SK-N-SH treated with all-trans-retinoic acid at 6 μM for 48 hours (cell line): ENCODE measurements at regions not wholly inside any gene's neighbourhood (a gene's known extent, or its start where the extent isn't known, plus 50 kb on each side); places are given as distances from the start of the nearest gene placed in this dataset.

ENCODE experiments used
- ATAC-seq: fragments of 200-7000 bp; cut with Tn5 transposase; 3 replicates; pipeline ENCODE4 v1.9.1; 2020; ENCODE audit warnings: mild to moderate bottlenecking, moderate library complexity
- ARNTL ChIP-seq: fragments of 450-650 bp; formaldehyde crosslinking; IDR thresholded peaks from 2 replicates; pipeline ENCODE4 v1.5.0; 2020; ENCODE audit warnings: low read depth, mild to moderate bottlenecking, moderate library complexity, borderline replicate concordance
- BACH2 ChIP-seq: fragments of 250-450 bp; sonication (Bioruptor Pico); IDR thresholded peaks from 2 replicates; pipeline ENCODE4 v1.9.0; 2021; ENCODE audit warnings: mild to moderate bottlenecking, borderline replicate concordance
- CREB5 ChIP-seq: fragments of 250-450 bp; sonication (Bioruptor Pico); IDR thresholded peaks from 2 replicates; pipeline ENCODE4 v1.5.1; 2020; ENCODE audit warnings: low read depth, mild to moderate bottlenecking, moderate library complexity
- CSDC2 ChIP-seq: fragments of 250-450 bp; sonication (Bioruptor Pico); IDR thresholded peaks from 2 replicates; pipeline ENCODE4 v1.5.0; 2020; ENCODE audit warnings: mild to moderate bottlenecking, moderate library complexity
- CSRNP3 ChIP-seq: fragments of 250-450 bp; sonication (Bioruptor Pico); IDR thresholded peaks from 2 replicates; pipeline ENCODE4 v1.5.1; 2021; ENCODE audit warnings: mild to moderate bottlenecking, moderate library complexity
- GLIS3 ChIP-seq: fragments of 250-450 bp; sonication (Bioruptor Pico); IDR thresholded peaks from 2 replicates; pipeline ENCODE4 v1.5.0; 2020; ENCODE audit warnings: mild to moderate bottlenecking, moderate library complexity
- OSR1 ChIP-seq: fragments of 250-450 bp; sonication (Bioruptor Pico); IDR thresholded peaks from 2 replicates; pipeline ENCODE4 v1.8.0; 2022; ENCODE audit warnings: moderate library complexity, mild to moderate bottlenecking, inconsistent platforms
- PATZ1 ChIP-seq: fragments of 250-450 bp; sonication (Bioruptor Pico); IDR thresholded peaks from 2 replicates; pipeline ENCODE4 v1.8.0; 2020; ENCODE audit warnings: mild to moderate bottlenecking, moderate library complexity, borderline replicate concordance
- PPARA ChIP-seq: fragments of 250-450 bp; sonication (Bioruptor Pico); IDR thresholded peaks from 2 replicates; pipeline ENCODE4 v1.5.0; 2020; ENCODE audit warnings: mild to moderate bottlenecking, borderline replicate concordance
- RARB ChIP-seq: fragments of 250-450 bp; sonication (Bioruptor Pico); IDR thresholded peaks from 2 replicates; pipeline ENCODE4 v1.8.0; 2021; ENCODE audit warnings: mild to moderate bottlenecking, moderate library complexity
- SNAI2 ChIP-seq: fragments of 250-450 bp; sonication (Bioruptor Pico); IDR thresholded peaks from 2 replicates; pipeline ENCODE4 v1.5.0; 2020; ENCODE audit warnings: mild to moderate bottlenecking, moderate library complexity
- TCF4 ChIP-seq: fragments of 250-450 bp; sonication (Bioruptor Pico); IDR thresholded peaks from 2 replicates; pipeline ENCODE4 v1.8.0; 2021; ENCODE audit warnings: mild to moderate bottlenecking, moderate library complexity, borderline replicate concordance
- TOX ChIP-seq: fragments of 250-450 bp; sonication (Bioruptor Pico); IDR thresholded peaks from 2 replicates; pipeline ENCODE4 v1.8.0; 2021; ENCODE audit warnings: mild to moderate bottlenecking, moderate library complexity, borderline replicate concordance
- TSHZ2 ChIP-seq: fragments of 250-450 bp; sonication (Bioruptor Pico); IDR thresholded peaks from 2 replicates; pipeline ENCODE4 v1.5.0; 2020; ENCODE audit warnings: mild to moderate bottlenecking, moderate library complexity
- ZFP30 ChIP-seq: fragments of 450-650 bp; formaldehyde crosslinking; IDR thresholded peaks from 2 replicates; pipeline ENCODE4 v1.5.0; 2022; ENCODE audit warnings: mild to moderate bottlenecking, moderate library complexity
- ZNF565 ChIP-seq: fragments of 450-650 bp; formaldehyde crosslinking; conservative IDR thresholded peaks from 2 replicates; pipeline ENCODE4 v1.5.0; 2020; ENCODE audit warnings: low read depth, mild to moderate bottlenecking, moderate library complexity
- ZNF70 ChIP-seq: fragments of 450-650 bp; formaldehyde crosslinking; IDR thresholded peaks from 2 replicates; pipeline ENCODE4 v1.5.0; 2020; ENCODE audit warnings: mild to moderate bottlenecking, moderate library complexity

- TF ChIP-seq CREB5 (CRISPR knock-in tag), result no peak
- TF ChIP-seq CSRNP3 (CRISPR knock-in tag), result no peak
- no peak for TF ChIP-seq SNAI2 (CRISPR knock-in tag)
- TF ChIP-seq, all 23 proteins: peak for 0
Observed at GRCh38 chrX:55144697-55145096, 55.9 kb downstream of the PAGE2 start (continued).

GRCh38 chrX:55149242-55149641 is 60.4 kb downstream of the PAGE2 start:
- TF ChIP-seq CSDC2 (CRISPR knock-in tag) (no peak), ARNTL (CRISPR knock-in tag) (no peak), CSRNP3 (CRISPR knock-in tag) (no peak), RARB (CRISPR knock-in tag) (no peak), PATZ1 (CRISPR knock-in tag) (no peak), BACH2 (CRISPR knock-in tag) (no peak)
- no peak for ATAC-seq

- no peak for ATAC-seq
- no peak for TF ChIP-seq TCF4 (CRISPR knock-in tag)
- TF ChIP-seq GLIS3, result no peak
- no peak for TF ChIP-seq ZNF565 (CRISPR knock-in tag)
- no peak for TF ChIP-seq PPARA
- no peak for TF ChIP-seq TOX (CRISPR knock-in tag)
- no peak for TF ChIP-seq TSHZ2 (CRISPR knock-in tag)
- TF ChIP-seq ZFP30 (CRISPR knock-in tag), result no peak
- TF ChIP-seq OSR1 (CRISPR knock-in tag), result no peak
- TF ChIP-seq, all 23 proteins: peak for 0
Observed at GRCh38 chrX:55151199-55151598, 62.4 kb downstream of the PAGE2 start.

GRCh38 chrX:55159551-55159950 is 60.6 kb upstream of the PAGE5 start:
- no peak for ATAC-seq

More at GRCh38 chrX:55159551-55159950, 60.6 kb upstream of the PAGE5 start:
- TF ChIP-seq ZNF70 (CRISPR knock-in tag) (no peak), ZNF565 (CRISPR knock-in tag) (no peak), PPARA (no peak), ARNTL (CRISPR knock-in tag) (no peak), RARB (CRISPR knock-in tag) (no peak)
